ENCODE measurements at regions not wholly inside any gene's neighbourhood (a gene's known extent, or its start where the extent isn't known, plus 50 kb on each side); places are given as distances from the start of the nearest gene placed in this dataset.

DNA sequence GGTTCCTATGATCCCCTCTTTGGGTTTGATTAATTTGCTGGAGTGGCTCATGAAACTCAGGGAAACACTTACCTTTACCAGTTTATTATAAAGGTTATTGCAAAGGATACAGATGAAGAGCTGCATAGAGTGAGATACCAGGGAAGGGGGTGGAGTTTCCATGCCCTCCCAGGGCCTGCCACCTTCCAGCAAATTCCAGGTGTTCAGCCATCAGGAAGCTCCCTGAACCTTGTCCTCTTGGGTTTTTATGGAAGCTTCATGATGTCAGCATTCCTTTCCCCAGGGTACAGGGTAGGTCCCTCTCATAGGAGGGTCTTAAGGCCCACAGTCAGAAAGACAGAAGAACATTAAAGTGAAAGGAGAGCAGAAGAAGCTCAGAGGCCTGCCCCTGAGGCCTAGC, 123.9 kb upstream of the DCC start:
- Histone ChIP-seq H4K8ac (ENCODE audit: extremely low read depth, insufficient read depth, low read length) (no peak overlapping the region), H3K23ac (ENCODE audit: insufficient read length) (no peak overlapping the region), H3K79me1 (ENCODE audit: low read depth, low read length) (no peaks in the 10 kb centered on the region), H3K9me3 (ENCODE audit: insufficient read depth in 2 of 2, low read depth in 1 of 2, low read length in 1 of 2) (no peaks in the 10 kb centered on the region), H3K4me3 (ENCODE audit: extremely low read depth in 1 of 4, insufficient read depth in 2 of 4, low read depth in 3 of 4, low read length in 4 of 4) (no peak overlapping the region), H2BK120ac (replicated peaks; ENCODE audit: low read depth, low read length) (no peak overlapping the region), H4K5ac (ENCODE audit: insufficient read length, low read depth, low read length) (no peak overlapping the region), H3K14ac (ENCODE audit: insufficient read length) (no peak overlapping the region), H4K20me1 (replicated peaks in 1 of 2; ENCODE audit: control insufficient read depth in 1 of 2, insufficient read depth in 2 of 2, low read length in 2 of 2) (no peaks in the 10 kb centered on the region), H3K27ac (ENCODE audit: low read depth, low read length) (no peak overlapping the region), H3K79me2 (ENCODE audit: control insufficient read depth in 1 of 2, insufficient read depth in 2 of 2, low read length in 2 of 2) (no peaks in the 10 kb centered on the region), H2BK20ac (ENCODE audit: low read length) (no peak overlapping the region), H2BK12ac (ENCODE audit: low read depth, low read length) (no peak overlapping the region), H2BK5ac (ENCODE audit: low read depth, low read length) (no peak overlapping the region), H3K4me2 (ENCODE audit: insufficient read depth in 1 of 2, low read depth in 2 of 2, low read length in 2 of 2) (no peak overlapping the region), H3K4me1 (replicated peaks in 1 of 4; ENCODE audit: control insufficient read depth in 3 of 4, insufficient read depth in 4 of 4, low read length in 3 of 4) (no peaks in the 10 kb centered on the region), H2BK15ac (ENCODE audit: low read length) (no peak overlapping the region), H2AK5ac (ENCODE audit: low read depth, low read length) (no peak overlapping the region), H3K56ac (replicated peaks; ENCODE audit: insufficient read length, low read depth, low read length) (no peak overlapping the region), H3K23me2 (ENCODE audit: low read depth, low read length) (no peaks in the 10 kb centered on the region; the same call in 1 of the 2 replicates), H4K91ac (replicated peaks; ENCODE audit: insufficient read length, low read length) (no peak overlapping the region), H3K4ac (replicated peaks; ENCODE audit: insufficient read length, low read depth, low read length) (no peak overlapping the region), H3K36me3 (ENCODE audit: control insufficient read depth in 2 of 4, insufficient read depth in 4 of 4, low read length in 3 of 4) (no peaks in the 10 kb centered on the region), H3K9ac (replicated peaks in 1 of 4; ENCODE audit: extremely low read depth in 1 of 4, low read depth in 3 of 4, low read length in 3 of 4) (no peak overlapping the region), H3K27me3 (replicated peaks in 1 of 4; ENCODE audit: control insufficient read depth in 3 of 4, extremely low read depth in 1 of 4, insufficient read depth in 3 of 4, low read length in 3 of 4) (no peaks in the 10 kb centered on the region), H2AFZ (ENCODE audit: low read length) (no peak overlapping the region), H3K18ac (ENCODE audit: extremely low read depth, low read length) (no peak overlapping the region)
- POLR2A ChIA-PET (ENCODE audit: partially characterized antibody) = no interaction called here
- DNase-seq (ENCODE audit: low read depth in 1 of 2, low spot score in 2 of 2) = no peak
- CTCF ChIA-PET (ENCODE audit: partially characterized antibody) = interaction anchor here (1.0 kb wide), 1 partner anchor 72 kb away, joined by 3 read pairs; no protein-coding TSS in a partner anchor
- FAIRE-seq = no peak
- no peak for TF ChIP-seq CBX5 (IDR thresholded peaks at IDR 0.05; ENCODE audit: low read depth, low read length)
- no peak for TF ChIP-seq ATF3 (IDR thresholded peaks at IDR 0.05; ENCODE audit: insufficient read depth, low read depth, low read length)
- TF ChIP-seq BCL11A (IDR thresholded peaks at IDR 0.05; ENCODE audit: low read depth in 2 of 2, low read length in 2 of 2) = no peak
- TF ChIP-seq EZH2 (IDR thresholded peaks at IDR 0.05; ENCODE audit: low read depth, low read length, severe bottlenecking) = no peak
- no peak for TF ChIP-seq HDAC2 (IDR thresholded peaks at IDR 0.05; ENCODE audit: borderline replicate concordance in 1 of 2, low read depth in 2 of 2, low read length in 2 of 2)
